Mesenchymal stem cell (in vitro differentiated cells and primary cell): ENCODE measurements at regions not wholly inside any gene's neighbourhood (a gene's known extent, or its start where the extent isn't known, plus 50 kb on each side); places are given as distances from the start of the nearest gene placed in this dataset.
A peak's percentile ranks its signal among the peaks of the same experiment; 100 is the strongest.
"Not testable (repeated sequence)": the region's sequence is repeated elsewhere in the genome, so short reads cannot be mapped to it uniquely, and the experiment has no call there.

Experiments
- DNase-seq: peaks from one replicate; pipeline ENCODE4 v3.0.0-alpha.2; 2013
- H2AFZ ChIP-seq: one replicate; pipeline ENCODE4 v1.6.1; 2013; ENCODE audit warnings: low read depth, mild to moderate bottlenecking, control low read depth, inconsistent platforms, low read length, moderate library complexity
- H2AK5ac ChIP-seq: 2 replicates; pipeline ENCODE4 v1.6.1; 2013; ENCODE audit warnings: low read length, moderate library complexity, mild to moderate bottlenecking, inconsistent platforms; ENCODE audit not compliant: severe bottlenecking
- H2BK120ac ChIP-seq: one replicate; pipeline ENCODE4 v1.6.1; 2013; ENCODE audit warnings: low read depth, mild to moderate bottlenecking, inconsistent platforms, low read length, moderate library complexity
- H2BK12ac ChIP-seq, 2 experiments: one replicate each; pipeline ENCODE4 v1.6.1; 2013; ENCODE audit warnings: inconsistent platforms in 2 of 2, low read length in 2 of 2, mild to moderate bottlenecking in 2 of 2, moderate library complexity in 2 of 2, control low read depth in 1 of 2
- H2BK15ac ChIP-seq: one replicate; pipeline ENCODE4 v1.6.1; 2013; ENCODE audit warnings: mild to moderate bottlenecking, low read depth, inconsistent platforms; ENCODE audit not compliant: poor library complexity, severe bottlenecking
- H2BK5ac ChIP-seq: 2 replicates; pipeline ENCODE4 v1.6.1; 2013; ENCODE audit warnings: low read depth, mild to moderate bottlenecking, low read length, control low read depth, inconsistent platforms; ENCODE audit not compliant: poor library complexity, severe bottlenecking
- H3K14ac ChIP-seq, 2 experiments: one replicate each; pipeline ENCODE4 v1.6.1; 2013; ENCODE audit warnings: inconsistent platforms in 2 of 2, low read length in 2 of 2, control low read depth in 1 of 2, mild to moderate bottlenecking in 1 of 2, moderate library complexity in 1 of 2
- H3K18ac ChIP-seq, 2 experiments: one replicate each; pipeline ENCODE4 v1.6.1; 2013; ENCODE audit warnings: inconsistent platforms in 2 of 2, low read length in 2 of 2, control low read depth in 1 of 2, low read depth in 1 of 2, mild to moderate bottlenecking in 1 of 2
- H3K23ac ChIP-seq, 2 experiments: one replicate each; pipeline ENCODE4 v1.6.1; 2013; ENCODE audit warnings: inconsistent platforms in 2 of 2, low read length in 2 of 2, mild to moderate bottlenecking in 2 of 2, moderate library complexity in 2 of 2, control low read depth in 1 of 2
- H3K27ac ChIP-seq: 2 replicates; pipeline ENCODE4 v1.5.1; 2013; ENCODE audit warnings: mild to moderate bottlenecking, moderate library complexity, low read length, control low read depth, inconsistent platforms; ENCODE audit not compliant: poor library complexity, severe bottlenecking
- H3K27me3 ChIP-seq, 2 experiments: 2 replicates each; pipeline versions ENCODE4 v1.6.1 to v1.7.0; 2013; ENCODE audit warnings: low read length in 2 of 2, mild to moderate bottlenecking in 2 of 2, moderate library complexity in 2 of 2, control low read depth in 1 of 2, inconsistent platforms in 1 of 2; ENCODE audit not compliant: control insufficient read depth in 1 of 2, insufficient read depth in 1 of 2
- H3K36me3 ChIP-seq, 2 experiments: 2 replicates each; pipeline versions ENCODE4 v1.6.1 to v1.7.0; 2013; ENCODE audit warnings: low read length in 2 of 2, control low read depth in 1 of 2, inconsistent platforms in 1 of 2, low read depth in 1 of 2, mild to moderate bottlenecking in 1 of 2; ENCODE audit not compliant: insufficient read depth in 2 of 2, control insufficient read depth in 1 of 2
- H3K4ac ChIP-seq, 2 experiments: one replicate each; pipeline ENCODE4 v1.6.1; 2013; ENCODE audit warnings: inconsistent platforms in 2 of 2, low read length in 2 of 2, mild to moderate bottlenecking in 2 of 2, moderate library complexity in 2 of 2, control low read depth in 1 of 2, low read depth in 1 of 2
- H3K4me1 ChIP-seq: 2 replicates; pipeline ENCODE4 v1.6.1; 2013; ENCODE audit warnings: low read depth, low read length, control low read depth; ENCODE audit not compliant: control insufficient read depth, insufficient read depth
- H3K4me2 ChIP-seq: 2 replicates; pipeline ENCODE4 v1.6.1; 2013; ENCODE audit warnings: low read length, mild to moderate bottlenecking, inconsistent platforms; ENCODE audit not compliant: poor library complexity, severe bottlenecking
- H3K4me3 ChIP-seq, 2 experiments: 2 replicates each; pipeline versions ENCODE4 v1.5.1 to v1.7.0; 2013; ENCODE audit warnings: low read length in 2 of 2, mild to moderate bottlenecking in 2 of 2, control low read depth in 1 of 2, low read depth in 1 of 2; ENCODE audit not compliant: insufficient read depth in 1 of 2
- H3K79me1 ChIP-seq: replicated peaks from 2 replicates; pipeline ENCODE4 v1.6.1; 2013; ENCODE audit warnings: mild to moderate bottlenecking, control low read depth, low read length, inconsistent platforms; ENCODE audit not compliant: poor library complexity, severe bottlenecking
- H3K9ac ChIP-seq: 2 replicates; pipeline ENCODE4 v1.7.0; 2013; ENCODE audit warnings: mild to moderate bottlenecking, low read length, moderate library complexity
- H3K9me3 ChIP-seq: 2 replicates; pipeline ENCODE4 v1.7.0; 2013; ENCODE audit warnings: mild to moderate bottlenecking, low read length; ENCODE audit not compliant: control insufficient read depth
- H4K8ac ChIP-seq: one replicate; pipeline ENCODE4 v1.6.1; 2013; ENCODE audit warnings: inconsistent platforms, mild to moderate bottlenecking, low read length, moderate library complexity
- H4K91ac ChIP-seq: one replicate; pipeline ENCODE4 v1.6.1; 2013; ENCODE audit warnings: mild to moderate bottlenecking, low read length, inconsistent platforms
- WGBS: methylation state at CpG from one replicate; pipeline ENCODE4 v1.1.7; 2013; ENCODE audit warnings: mixed read lengths; 5-methylcytosine and 5-hydroxymethylcytosine counted together

DNA sequence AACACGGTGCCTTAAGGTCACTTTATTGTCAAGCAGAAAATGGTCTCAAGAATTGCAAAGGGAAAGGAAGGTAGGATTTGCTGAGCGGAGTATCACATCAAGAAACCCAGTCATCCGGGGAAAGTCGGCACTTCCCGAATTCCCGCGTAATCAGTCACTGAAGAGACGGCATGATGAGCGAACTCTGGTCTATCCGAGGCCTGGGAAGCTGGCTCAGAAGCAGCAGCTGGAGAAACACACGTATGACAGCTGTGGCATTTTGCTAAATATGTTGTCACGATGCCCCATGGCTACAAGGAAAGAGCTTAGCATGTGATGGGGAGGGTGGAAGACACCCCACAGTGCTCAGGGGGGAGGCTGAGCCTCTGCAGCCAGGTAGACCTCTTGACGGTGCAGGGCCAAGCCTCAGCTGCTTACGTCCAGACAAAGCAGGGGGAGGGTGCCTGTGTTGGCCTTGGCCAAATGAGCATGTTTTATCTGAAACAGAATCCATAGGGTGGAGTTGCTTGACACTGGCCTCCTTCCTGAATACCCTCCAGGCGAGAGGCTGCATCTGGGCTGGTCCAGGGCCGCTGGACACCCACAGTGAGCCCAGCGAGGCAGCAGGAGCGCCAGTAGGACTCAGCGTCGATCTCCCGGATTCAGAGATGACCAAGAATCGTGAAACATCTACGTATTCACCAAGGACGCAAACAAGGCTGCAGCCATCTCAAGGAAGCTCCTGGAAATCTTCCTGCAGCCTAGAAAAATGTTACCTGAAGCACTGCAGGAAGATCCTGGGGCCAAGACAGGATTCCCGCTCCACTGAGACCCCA is 118.8 kb upstream of the AFDN start:
- H2BK15ac ChIP-seq = no peak overlapping the region
- no peak overlapping the region for H3K18ac ChIP-seq
- no peaks in the 10 kb centered on the region for H3K79me1 ChIP-seq
- H3K23ac ChIP-seq = no peak overlapping the region
- no peak overlapping the region for H2AK5ac ChIP-seq
- H3K9me3 ChIP-seq = no peaks in the 10 kb centered on the region
- no peak overlapping the region for H3K9ac ChIP-seq
- H3K27me3 ChIP-seq = peaks cover 11 to 13% of the 10 kb centered on the region in 2 experiments
- no peak overlapping the region for H2AFZ ChIP-seq
- H3K14ac ChIP-seq = no peak overlapping the region
- peaks cover 6% of the 10 kb centered on the region for H3K4me1 ChIP-seq
- no peak overlapping the region for H3K27ac ChIP-seq
- no peak overlapping the region for H3K4me2 ChIP-seq
- WGBS = 81% methylated on average over 25 of the region's 25 CpGs
- no peak overlapping the region for H2BK12ac ChIP-seq
- no peak for DNase-seq
- no peaks in the 10 kb centered on the region for H3K36me3 ChIP-seq
- H2BK5ac ChIP-seq = no peak overlapping the region
- no peak overlapping the region for H4K8ac ChIP-seq
- H2BK120ac ChIP-seq = no peak overlapping the region
- H4K91ac ChIP-seq = no peak overlapping the region
- no peak overlapping the region for H3K4me3 ChIP-seq
- no peak overlapping the region for H3K4ac ChIP-seq

DNA sequence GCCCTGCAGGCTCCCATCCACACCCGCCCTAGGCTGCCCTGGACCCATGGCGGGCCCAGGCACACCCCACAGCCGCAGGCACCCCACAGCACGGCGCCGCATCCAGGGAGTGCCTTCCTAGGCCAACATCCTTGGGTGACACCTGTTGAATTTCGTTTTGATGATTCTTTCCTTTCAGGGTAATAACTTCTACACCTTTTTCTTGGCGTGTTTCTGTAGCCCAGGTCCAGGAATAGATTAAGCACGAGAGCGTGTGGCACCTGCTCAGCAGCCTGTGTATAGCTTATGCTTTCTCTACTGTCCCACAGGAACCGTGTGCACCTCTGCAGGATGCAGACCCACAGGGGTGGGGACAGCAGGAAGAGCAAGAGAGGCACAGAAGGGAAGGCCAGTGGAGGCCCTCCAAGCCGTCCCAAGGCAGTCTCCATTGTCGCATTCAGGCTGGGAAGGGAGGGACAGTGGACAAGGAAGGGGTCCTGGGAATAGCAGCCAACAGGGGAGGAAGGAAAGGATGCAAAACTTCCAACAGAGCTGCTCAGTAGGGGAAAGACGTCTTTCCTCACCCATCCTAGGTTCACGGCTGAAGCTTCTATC is 118.1 kb upstream of the AFDN start:
- H3K27me3 ChIP-seq = peaks cover 16 to 19% of the 10 kb centered on the region in 2 experiments
- no peaks in the 10 kb centered on the region for H3K36me3 ChIP-seq
- no peak overlapping the region for H3K14ac ChIP-seq
- no peak overlapping the region for H2AFZ ChIP-seq
- no peak overlapping the region for H2BK12ac ChIP-seq
- 92% methylated on average over 13 of the region's 15 CpGs for WGBS
- DNase-seq = no peak
- H2BK5ac ChIP-seq = no peak overlapping the region
- H4K8ac ChIP-seq = no peak overlapping the region
- H2AK5ac ChIP-seq = no peak overlapping the region
- H3K4ac ChIP-seq = no peak overlapping the region
- H3K4me1 ChIP-seq = peaks cover 3% of the 10 kb centered on the region
- no peak overlapping the region for H3K18ac ChIP-seq
- H3K9ac ChIP-seq = no peak overlapping the region
- H2BK120ac ChIP-seq = no peak overlapping the region
- no peak overlapping the region for H3K23ac ChIP-seq
- no peak overlapping the region for H2BK15ac ChIP-seq
- no peaks in the 10 kb centered on the region for H3K79me1 ChIP-seq
- no peak overlapping the region for H3K4me3 ChIP-seq
- H3K27ac ChIP-seq = no peak overlapping the region
- H3K9me3 ChIP-seq = no peaks in the 10 kb centered on the region
- H4K91ac ChIP-seq = peak overlapping the region; percentile 18
- H3K4me2 ChIP-seq = no peak overlapping the region

DNA sequence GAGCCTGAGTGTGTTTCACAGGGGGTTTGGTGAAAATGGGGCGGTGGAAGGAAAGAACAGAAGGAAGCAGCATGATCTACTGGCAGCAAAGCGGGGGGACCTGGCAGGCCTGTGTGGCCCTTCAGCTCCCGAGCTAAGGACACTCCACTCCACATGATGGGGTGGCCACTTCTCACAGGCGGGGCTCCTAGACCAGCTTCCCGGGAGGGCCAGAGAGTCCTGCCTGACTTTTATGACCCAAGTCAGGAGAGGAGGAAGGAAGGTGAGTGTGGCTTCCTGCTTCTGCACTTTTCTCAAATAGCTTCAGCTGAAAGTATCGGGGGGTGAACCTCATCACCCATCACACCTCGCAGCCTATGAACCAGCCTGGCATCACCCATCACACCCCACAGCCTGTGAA is 117.5 kb upstream of the AFDN start:
- no peak overlapping the region for H2BK12ac ChIP-seq
- no peak overlapping the region for H2BK5ac ChIP-seq
- H3K4me3 ChIP-seq = no peak overlapping the region
- peaks cover 3% of the 10 kb centered on the region for H3K4me1 ChIP-seq
- no peak overlapping the region for H3K23ac ChIP-seq
- H4K8ac ChIP-seq = no peak overlapping the region
- H3K14ac ChIP-seq = no peak overlapping the region
- no peak overlapping the region for H3K9ac ChIP-seq
- H3K4ac ChIP-seq = no peak overlapping the region
- no peaks in the 10 kb centered on the region for H3K9me3 ChIP-seq
- H3K27me3 ChIP-seq = peaks cover 20 to 21% of the 10 kb centered on the region in 2 experiments
- no peak for DNase-seq
- H2AFZ ChIP-seq = no peak overlapping the region
- H2AK5ac ChIP-seq = no peak overlapping the region
- H3K79me1 ChIP-seq = no peaks in the 10 kb centered on the region
- H3K36me3 ChIP-seq = no peaks in the 10 kb centered on the region
- 93% methylated on average over 5 of the region's 7 CpGs for WGBS
- H4K91ac ChIP-seq = no peak overlapping the region
- no peak overlapping the region for H3K18ac ChIP-seq
- H3K27ac ChIP-seq = no peak overlapping the region
- H2BK15ac ChIP-seq = no peak overlapping the region
- no peak overlapping the region for H3K4me2 ChIP-seq
- H2BK120ac ChIP-seq = no peak overlapping the region

DNA sequence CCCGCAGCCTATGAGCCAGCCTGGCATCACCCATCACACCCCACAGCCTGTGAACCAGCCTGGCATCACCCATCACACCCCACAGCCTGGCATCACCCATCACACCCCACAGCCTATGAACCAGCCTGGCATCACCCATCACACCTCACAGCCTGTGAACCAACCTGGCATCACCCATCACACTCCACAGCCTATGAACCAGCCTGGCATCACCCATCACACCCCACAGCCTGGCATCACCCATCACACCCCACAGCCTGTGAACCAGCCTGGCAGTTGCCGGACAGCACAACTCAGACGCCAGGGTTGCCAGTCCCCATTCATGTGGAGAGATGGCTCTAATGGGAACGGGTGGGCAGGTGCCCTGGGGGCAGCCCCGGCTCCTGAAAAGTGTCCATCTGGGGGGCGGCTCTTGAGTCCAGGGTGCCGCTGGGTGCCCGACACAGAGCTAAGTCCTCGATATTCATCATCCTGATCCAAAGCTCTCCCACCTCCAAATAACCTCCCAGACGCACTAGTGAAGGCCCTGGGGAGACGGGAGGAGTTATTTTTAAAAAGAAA is 116.9 kb upstream of the AFDN start:
- H2BK15ac ChIP-seq, H2BK12ac ChIP-seq, H3K9ac ChIP-seq, H3K23ac ChIP-seq, H4K8ac ChIP-seq, DNase-seq, H3K79me1 ChIP-seq, H2AFZ ChIP-seq, H3K27ac ChIP-seq, H3K9me3 ChIP-seq, H3K14ac ChIP-seq, H3K4ac ChIP-seq, H3K4me1 ChIP-seq, H3K4me3 ChIP-seq, H2AK5ac ChIP-seq, H2BK120ac ChIP-seq, H4K91ac ChIP-seq, H2BK5ac ChIP-seq, H3K18ac ChIP-seq, H3K36me3 ChIP-seq, H3K4me2 ChIP-seq: not testable (repeated sequence)
- WGBS = 97% methylated on average over 11 of the region's 11 CpGs
- peaks cover 20 to 21% of the 10 kb centered on the region in 2 experiments for H3K27me3 ChIP-seq
